H1 (cell line): ENCODE measurements at regions not wholly inside any gene's neighbourhood (a gene's known extent, or its start where the extent isn't known, plus 50 kb on each side); places are given as distances from the start of the nearest gene placed in this dataset.

ENCODE experiments used
- CBX5 ChIP-seq: fragments of 300-800, 300-1000 bp; sonication (generic); IDR thresholded peaks from 2 replicates; pipeline ENCODE4 v1.7.1; 2016; ENCODE audit warnings: antibody characterized with exemption, low read length, low read depth
- CHD7 ChIP-seq: fragments of 300-600 bp; sonication (generic); IDR thresholded peaks from 2 replicates; pipeline ENCODE4 v1.7.1; 2012; ENCODE audit warnings: low read length, moderate library complexity, mild to moderate bottlenecking, inconsistent platforms; ENCODE audit not compliant: insufficient replicate concordance
- CREB1 ChIP-seq: IDR thresholded peaks from 2 replicates; pipeline ENCODE4 v1.6.1; 2012; ENCODE audit warnings: inconsistent platforms
- EP300 ChIP-seq, 2 experiments: IDR thresholded peaks; 1 replicate in 1 of 2; 2 replicates in 1 of 2; pipeline ENCODE4 v1.6.1; 2011 to 2012; ENCODE audit warnings: low read depth in 2 of 2, low read length in 2 of 2, mild to moderate bottlenecking in 2 of 2, borderline replicate concordance in 1 of 2, inconsistent platforms in 1 of 2, moderate library complexity in 1 of 2
- EZH2 ChIP-seq: fragments of 200-600 bp; sonication (generic); IDR thresholded peaks from 2 replicates; pipeline ENCODE4 v1.7.1; 2012; ENCODE audit warnings: low read depth, mild to moderate bottlenecking, moderate library complexity, low read length, inconsistent platforms; ENCODE audit not compliant: severe bottlenecking
- JUN ChIP-seq: IDR thresholded peaks from 2 replicates; pipeline ENCODE4 v1.6.1; 2011; ENCODE audit warnings: low read depth, mild to moderate bottlenecking, improper control_type of control experiment, low read length
- POU5F1 ChIP-seq: IDR thresholded peaks from 2 replicates; pipeline ENCODE4 v1.6.1; 2011; ENCODE audit warnings: low read depth, mild to moderate bottlenecking, low read length, moderate library complexity
- RNF2 ChIP-seq: fragments of 200-900, 300-1000 bp; sonication (generic); IDR thresholded peaks from 2 replicates; pipeline ENCODE4 v1.7.1; 2016; ENCODE audit warnings: borderline replicate concordance, low read depth, mild to moderate bottlenecking, antibody characterized with exemption, low read length; ENCODE audit not compliant: poor library complexity, severe bottlenecking; ENCODE audit errors: missing control alignments
- TAF1 ChIP-seq: IDR thresholded peaks from 2 replicates; pipeline ENCODE4 v1.6.1; 2011; ENCODE audit warnings: mild to moderate bottlenecking, low read depth, low read length
- TEAD4 ChIP-seq: IDR thresholded peaks from 2 replicates; pipeline ENCODE4 v1.6.1; 2012; ENCODE audit warnings: low read depth, low read length, inconsistent platforms, mixed read lengths
- ZNF274 ChIP-seq: IDR thresholded peaks from 2 replicates; pipeline ENCODE4 v1.7.0; 2012; ENCODE audit warnings: low read length, borderline replicate concordance; ENCODE audit errors: extremely low read depth

DNA sequence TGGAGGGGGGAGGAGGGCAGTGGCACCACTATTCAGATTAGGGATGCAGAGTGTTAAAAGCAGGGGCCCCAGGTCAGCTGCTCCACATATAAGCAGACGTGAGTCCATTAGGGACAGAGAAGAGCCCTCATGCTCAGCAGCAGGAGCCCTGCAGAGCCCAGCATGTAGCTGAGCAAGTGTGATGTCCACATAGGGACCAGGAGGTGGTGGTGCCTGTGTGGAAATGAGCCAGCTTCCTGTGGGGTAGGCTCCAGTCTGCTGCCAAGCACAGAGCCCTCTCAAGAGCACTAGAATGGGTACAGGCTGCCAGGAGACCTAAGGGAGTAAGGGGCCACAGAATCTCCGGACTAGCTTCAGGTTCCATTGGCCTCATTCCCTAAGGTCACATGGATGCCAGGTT lies 57.9 kb upstream of the MLN start (continued):
- no peak for TF ChIP-seq CHD7
- no peak for TF ChIP-seq ZNF274
- no peak for TF ChIP-seq TAF1
- TF ChIP-seq CREB1: no peak
- no peak for TF ChIP-seq RNF2
- TF ChIP-seq TEAD4: no peak
- TF ChIP-seq EP300 (IDR thresholded peaks at IDR 0.05; ENCODE audit: borderline replicate concordance in 1 of 2, low read depth in 2 of 2, low read length in 2 of 2): no peak
- no peak for TF ChIP-seq CBX5
- TF ChIP-seq JUN: no peak
- no peak for TF ChIP-seq POU5F1
- TF ChIP-seq EZH2: no peak
